A673 (cell line): ENCODE measurements at regions not wholly inside any gene's neighbourhood (a gene's known extent, or its start where the extent isn't known, plus 50 kb on each side); places are given as distances from the start of the nearest gene placed in this dataset.

Experiments
- BruUV-seq: library from RNA; stranded (reverse); fragments of 400-500 nt; replicated peaks from 2 replicates; lab custom pipeline; 2021; lab: Mats Ljungman, UMichigan
- CTCF ChIA-PET: fragments of 300-600 bp; sonication (Branson Sonifier 250); formaldehyde crosslinking; loops from one replicate; lab custom pipeline; 2022; ENCODE audit warnings: antibody characterized with exemption; lab: Charles Lee
- POLR2A ChIA-PET: fragments of 300-600 bp; sonication (Branson Sonifier 250); formaldehyde crosslinking; loops from one replicate; lab custom pipeline; 2022; ENCODE audit warnings: antibody characterized with exemption; ENCODE audit not compliant: low non-redundant PET; lab: Charles Lee
- DNase-seq: peaks from one replicate; pipeline ENCODE4 v3.0.0-alpha.2; 2015; ENCODE audit warnings: low spot score
- H3K27ac ChIP-seq: fragments of 200-600 bp; sonication (generic); 2 replicates; pipeline ENCODE4 v1.5.1; 2016; ENCODE audit warnings: mixed run types, low read depth, mild to moderate bottlenecking, mixed read lengths, antibody characterized with exemption, low read length; ENCODE audit not compliant: poor library complexity, severe bottlenecking
- H3K27me3 ChIP-seq: fragments of 200-600 bp; sonication (generic); replicated peaks from 2 replicates; pipeline ENCODE4 v1.6.1; 2017; ENCODE audit warnings: mixed run types, low read depth, mild to moderate bottlenecking, mixed read lengths, antibody characterized with exemption, low read length; ENCODE audit not compliant: insufficient read depth, poor library complexity
- H3K36me3 ChIP-seq: fragments of 200-600 bp; sonication (generic); 2 replicates; pipeline ENCODE4 v1.6.1; 2016; ENCODE audit warnings: mixed run types, mild to moderate bottlenecking, mixed read lengths, antibody characterized with exemption, low read length; ENCODE audit not compliant: insufficient read depth, poor library complexity, severe bottlenecking
- H3K4me1 ChIP-seq: fragments of 200-600 bp; sonication (generic); 2 replicates; pipeline ENCODE4 v1.6.1; 2017; ENCODE audit warnings: mixed run types, mild to moderate bottlenecking, mixed read lengths, antibody characterized with exemption, low read length; ENCODE audit not compliant: insufficient read depth, poor library complexity, severe bottlenecking
- H3K4me3 ChIP-seq: fragments of 200-600 bp; sonication (generic); 2 replicates; pipeline ENCODE4 v1.5.1; 2016; ENCODE audit warnings: low read depth, mixed run types, mild to moderate bottlenecking, mixed read lengths, low read length; ENCODE audit not compliant: poor library complexity, severe bottlenecking
- H3K9me3 ChIP-seq: fragments of 200-600 bp; sonication (generic); 2 replicates; pipeline ENCODE4 v1.6.1; 2016; ENCODE audit warnings: mixed run types, low read depth, mild to moderate bottlenecking, mixed read lengths, antibody characterized with exemption, low read length; ENCODE audit not compliant: poor library complexity, severe bottlenecking
- EZH2 ChIP-seq: fragments of 200-600 bp; sonication (generic); IDR thresholded peaks from 2 replicates; pipeline ENCODE4 v1.6.1; 2017; ENCODE audit warnings: borderline replicate concordance, low read depth, mild to moderate bottlenecking, mixed read lengths, antibody characterized with exemption, low read length; ENCODE audit not compliant: poor library complexity, severe bottlenecking
- intact Hi-C: fragments of 100-400 bp; cut with micrococcal nuclease; formaldehyde crosslinking; loops from one replicate; pipeline ENCODE4 v1.10.0; 2022; ENCODE audit not compliant: unreplicated experiment
- TF ChIP-seq, protein P1 (sequence below): fragments of 300-800, 200-600 bp; sonication (generic); conservative IDR thresholded peaks from 2 replicates; pipeline ENCODE4 v1.5.1; 2017; ENCODE audit warnings: low read depth, mild to moderate bottlenecking, antibody characterized with exemption, low read length, moderate library complexity, mixed read lengths

DNA sequence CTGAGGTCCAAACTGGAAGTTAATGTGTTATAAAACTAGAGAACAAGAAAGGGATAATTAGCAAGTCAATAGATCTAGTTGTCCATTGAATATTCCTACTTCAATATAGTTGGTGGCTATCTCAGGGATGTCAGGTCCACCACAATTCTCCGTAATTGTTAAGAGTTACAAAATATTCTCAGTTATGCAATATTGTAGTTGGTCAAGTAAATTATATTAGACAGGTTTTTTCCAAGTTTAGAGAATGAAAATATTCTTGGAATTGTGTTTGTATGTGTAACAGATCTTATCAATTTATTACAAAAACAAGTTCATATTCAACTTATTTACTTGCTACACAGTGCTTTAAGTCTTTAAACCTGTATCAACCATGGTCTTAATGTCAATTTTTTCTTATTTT is 547.4 kb downstream of the SPRY1 start:
- POLR2A ChIA-PET: no interaction called here
- Histone ChIP-seq H3K4me1 (no peaks in the 10 kb centered on the region), H3K9me3 (no peaks in the 10 kb centered on the region), H3K4me3 (no peak overlapping the region), H3K27me3 (no peaks in the 10 kb centered on the region), H3K27ac (no peak overlapping the region), H3K36me3 (no peaks in the 10 kb centered on the region)
- CTCF ChIA-PET: no interaction called here
- intact Hi-C loops: no loop called here
- no peak for DNase-seq
- BruUV-seq: no TSS peak
- TF ChIP-seq EZH2: no peak
- TF ChIP-seq, protein P1, sequence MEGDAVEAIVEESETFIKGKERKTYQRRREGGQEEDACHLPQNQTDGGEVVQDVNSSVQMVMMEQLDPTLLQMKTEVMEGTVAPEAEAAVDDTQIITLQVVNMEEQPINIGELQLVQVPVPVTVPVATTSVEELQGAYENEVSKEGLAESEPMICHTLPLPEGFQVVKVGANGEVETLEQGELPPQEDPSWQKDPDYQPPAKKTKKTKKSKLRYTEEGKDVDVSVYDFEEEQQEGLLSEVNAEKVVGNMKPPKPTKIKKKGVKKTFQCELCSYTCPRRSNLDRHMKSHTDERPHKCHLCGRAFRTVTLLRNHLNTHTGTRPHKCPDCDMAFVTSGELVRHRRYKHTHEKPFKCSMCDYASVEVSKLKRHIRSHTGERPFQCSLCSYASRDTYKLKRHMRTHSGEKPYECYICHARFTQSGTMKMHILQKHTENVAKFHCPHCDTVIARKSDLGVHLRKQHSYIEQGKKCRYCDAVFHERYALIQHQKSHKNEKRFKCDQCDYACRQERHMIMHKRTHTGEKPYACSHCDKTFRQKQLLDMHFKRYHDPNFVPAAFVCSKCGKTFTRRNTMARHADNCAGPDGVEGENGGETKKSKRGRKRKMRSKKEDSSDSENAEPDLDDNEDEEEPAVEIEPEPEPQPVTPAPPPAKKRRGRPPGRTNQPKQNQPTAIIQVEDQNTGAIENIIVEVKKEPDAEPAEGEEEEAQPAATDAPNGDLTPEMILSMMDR: no peak

DNA sequence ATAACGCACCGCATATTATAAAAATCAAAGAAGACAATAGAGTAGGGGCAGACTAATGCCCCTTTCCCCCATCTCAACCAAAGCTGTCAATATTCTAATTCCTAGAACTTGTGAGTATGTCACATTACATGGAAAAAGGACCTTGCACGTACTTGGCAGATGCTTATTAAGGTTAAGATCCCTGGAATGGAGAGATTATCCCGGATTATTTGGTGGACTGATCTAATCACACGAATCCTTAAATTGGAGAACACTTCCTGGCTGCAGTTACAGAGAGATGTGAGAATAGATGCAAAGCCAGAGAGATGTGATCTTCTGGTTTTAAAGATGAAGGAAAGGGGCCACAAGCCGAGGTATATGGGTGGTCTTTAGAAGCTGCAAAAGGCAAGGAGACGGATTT is 548.7 kb downstream of the SPRY1 start:
- no peak overlapping the region for H3K27ac ChIP-seq
- no peaks in the 10 kb centered on the region for H3K4me1 ChIP-seq
- intact Hi-C loops: no loop called here
- ChIA-PET POLR2A (no interaction called here), CTCF (no interaction called here)
- BruUV-seq: no TSS peak
- H3K9me3 ChIP-seq: no peaks in the 10 kb centered on the region
- no peaks in the 10 kb centered on the region for H3K36me3 ChIP-seq
- TF ChIP-seq, protein P1: no peak
- TF ChIP-seq EZH2: no peak
- DNase-seq: no peak
- H3K27me3 ChIP-seq: no peaks in the 10 kb centered on the region
- H3K4me3 ChIP-seq: no peak overlapping the region

DNA sequence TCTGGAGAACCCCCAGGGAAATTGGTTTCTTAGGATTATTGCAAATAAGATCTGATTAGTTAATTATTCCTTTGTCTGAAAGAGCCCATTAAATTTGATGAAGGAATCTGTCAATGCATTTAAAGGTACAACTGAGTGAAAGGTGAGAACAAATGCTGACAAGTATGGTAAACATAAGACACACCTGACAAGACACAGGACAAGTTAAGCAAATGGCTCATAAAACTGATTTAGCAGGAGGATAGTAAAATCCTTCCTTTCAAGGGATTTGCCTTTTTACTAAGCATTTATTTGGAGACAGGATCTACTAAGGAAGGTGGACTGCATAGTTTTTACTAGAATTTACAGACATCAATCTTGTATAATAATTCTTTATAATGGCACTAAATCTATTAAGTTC is 553.9 kb downstream of the SPRY1 start:
- BruUV-seq: no TSS peak
- CTCF ChIA-PET: interaction anchor here (0.6 kb wide), 1 partner anchor 1194 kb away, joined by 5 read pairs; no protein-coding TSS in a partner anchor
- intact Hi-C loops: no loop called here
- Histone ChIP-seq H3K4me1 (no peaks in the 10 kb centered on the region), H3K36me3 (no peaks in the 10 kb centered on the region), H3K9me3 (no peaks in the 10 kb centered on the region), H3K27me3 (no peaks in the 10 kb centered on the region), H3K4me3 (no peak overlapping the region), H3K27ac (no peak overlapping the region)
- TF ChIP-seq, protein P1: no peak
- TF ChIP-seq EZH2: no peak
- POLR2A ChIA-PET: no interaction called here
- DNase-seq: no peak
